Endothelial cell of umbilical vein (primary cell): ENCODE measurements at regions not wholly inside any gene's neighbourhood (a gene's known extent, or its start where the extent isn't known, plus 50 kb on each side); places are given as distances from the start of the nearest gene placed in this dataset.

ENCODE experiments used
- BruUV-seq: library from RNA; stranded (reverse); fragments of 400-500 nt; replicated peaks from 2 replicates; lab custom pipeline; 2021; lab: Mats Ljungman, UMichigan
- CTCF ChIA-PET: fragments of 300-600, 350-600 bp; sonication (Branson Sonifier 250); formaldehyde crosslinking; loops from one replicate; lab custom pipeline; 2021; ENCODE audit warnings: antibody characterized with exemption, inconsistent platforms; lab: Charles Lee
- POLR2A ChIA-PET: fragments of 300-600, 350-600 bp; sonication (Branson Sonifier 250); formaldehyde crosslinking; loops from one replicate; lab custom pipeline; 2021; ENCODE audit warnings: antibody characterized with exemption, inconsistent platforms; lab: Charles Lee
- DNase-seq: peaks from one replicate; pipeline ENCODE4 v3.0.0-alpha.2; 2011; ENCODE audit warnings: low read depth, low spot score
- FAIRE-seq: peaks from 2 replicates; lab custom pipeline; 2011; peaks lifted over from hg19 to GRCh38; lab: Jason Lieb, UNC
- H2AFZ ChIP-seq: 2 replicates; pipeline ENCODE4 v1.6.0; 2012; ENCODE audit warnings: low read depth, low read length, control low read depth, inconsistent platforms
- H3K27ac ChIP-seq: 2 replicates; pipeline ENCODE4 v1.5.1; 2011; ENCODE audit warnings: low read depth, mild to moderate bottlenecking, control low read depth, low read length, moderate library complexity; ENCODE audit not compliant: insufficient read depth
- H3K27me3 ChIP-seq, 2 experiments: 2 replicates each; pipeline versions ENCODE4 v1.6.0 to v1.6.1; 2011; ENCODE audit warnings: low read length in 2 of 2, mixed read lengths in 1 of 2; ENCODE audit not compliant: control insufficient read depth in 2 of 2, insufficient read depth in 2 of 2
- H3K36me3 ChIP-seq, 2 experiments: 2 replicates in 1 of 2; 3 replicates in 1 of 2; pipeline ENCODE4 v1.5.1; 2011; ENCODE audit warnings: low read length in 2 of 2, mild to moderate bottlenecking in 1 of 2, moderate library complexity in 1 of 2; ENCODE audit not compliant: control insufficient read depth in 2 of 2, insufficient read depth in 2 of 2; ENCODE audit errors: extremely low read depth in 1 of 2
- H3K4me1 ChIP-seq: 3 replicates; pipeline ENCODE4 v1.5.1; 2011; ENCODE audit warnings: mild to moderate bottlenecking, low read length; ENCODE audit not compliant: control insufficient read depth, insufficient read depth; ENCODE audit errors: extremely low read depth
- H3K4me2 ChIP-seq: 2 replicates; pipeline ENCODE4 v1.6.1; 2011; ENCODE audit warnings: low read length, control low read depth, mixed read lengths; ENCODE audit not compliant: insufficient read depth
- H3K4me3 ChIP-seq, 3 experiments: fragments of 200-600 bp in 1 of 3; sonication (generic), shearing (Covaris generic) in 1 of 3; replicated peaks in 1 of 3; 2 replicates each; pipeline ENCODE4 v1.5.1; 2011 to 2016; ENCODE audit warnings: control low read depth in 3 of 3, low read length in 3 of 3, mild to moderate bottlenecking in 2 of 3, inconsistent platforms in 1 of 3, low read depth in 1 of 3, moderate library complexity in 1 of 3; ENCODE audit not compliant: insufficient read depth in 1 of 3
- H3K79me2 ChIP-seq: 2 replicates; pipeline ENCODE4 v1.6.0; 2012; ENCODE audit warnings: low read length, inconsistent platforms; ENCODE audit not compliant: control insufficient read depth, insufficient read depth
- H3K9ac ChIP-seq: replicated peaks from 2 replicates; pipeline ENCODE3; 2011; ENCODE audit warnings: low read length, control low read depth; ENCODE audit not compliant: insufficient read depth; ENCODE audit errors: extremely low read depth
- H3K9me1 ChIP-seq: replicated peaks from 3 replicates; pipeline ENCODE4 v1.6.0; 2011; ENCODE audit warnings: mild to moderate bottlenecking, low read length; ENCODE audit not compliant: control insufficient read depth, insufficient read depth; ENCODE audit errors: extremely low read depth
- H3K9me3 ChIP-seq: replicated peaks from 2 replicates; pipeline ENCODE4 v1.5.1; 2012; ENCODE audit warnings: low read length, inconsistent platforms; ENCODE audit not compliant: control insufficient read depth, insufficient read depth
- H4K20me1 ChIP-seq: replicated peaks from 2 replicates; pipeline ENCODE3; 2011; ENCODE audit warnings: mild to moderate bottlenecking, low read length; ENCODE audit not compliant: control insufficient read depth, insufficient read depth; ENCODE audit errors: extremely low read depth
- EZH2 ChIP-seq: IDR thresholded peaks from 2 replicates; pipeline ENCODE4 v1.6.1; 2012; ENCODE audit warnings: borderline replicate concordance, low read depth, mild to moderate bottlenecking, moderate library complexity, low read length, inconsistent platforms; ENCODE audit not compliant: severe bottlenecking
- FOS ChIP-seq: IDR thresholded peaks from 2 replicates; pipeline ENCODE4 v1.6.1; 2011; ENCODE audit warnings: mild to moderate bottlenecking, low read length, moderate library complexity, borderline replicate concordance; ENCODE audit not compliant: insufficient read depth
- GATA2 ChIP-seq: IDR thresholded peaks from 2 replicates; pipeline ENCODE4 v1.7.0; 2011; ENCODE audit warnings: low read depth, mild to moderate bottlenecking, moderate library complexity, mixed read lengths, low read length; ENCODE audit not compliant: insufficient read length, insufficient read depth
- JUN ChIP-seq: IDR thresholded peaks from 2 replicates; pipeline ENCODE4 v1.6.1; 2011; ENCODE audit warnings: borderline replicate concordance, low read depth; ENCODE audit not compliant: insufficient read length, insufficient read depth
- MYC ChIP-seq: IDR thresholded peaks from one replicate; pipeline ENCODE4 v1.6.1; 2011; ENCODE audit warnings: mild to moderate bottlenecking, low read depth, low read length
- POLR2A ChIP-seq: IDR thresholded peaks from 2 replicates; pipeline ENCODE4 v1.6.1; 2012; ENCODE audit warnings: low read depth, mild to moderate bottlenecking, control low read depth, low read length
- POLR2AphosphoS5 ChIP-seq: IDR thresholded peaks from 2 replicates; pipeline ENCODE4 v1.6.1; 2012; ENCODE audit warnings: low read depth, mild to moderate bottlenecking, control low read depth, low read length, moderate library complexity; ENCODE audit not compliant: insufficient read depth
- dilution Hi-C: fragments of 300-500 bp; cut with MboI; formaldehyde crosslinking; loops from one replicate; pipeline ENCODE4 v1.15.0; 2019; ENCODE audit warnings: low sequenced_read_pairs; ENCODE audit not compliant: extremely low pct_ligation_motif_present
- intact Hi-C: fragments of 100-400 bp; cut with micrococcal nuclease; formaldehyde crosslinking; loops from one replicate; pipeline ENCODE4 v1.10.0; 2022
- TF ChIP-seq, protein P1 (sequence below), 2 donors: IDR thresholded peaks; 1 replicate in 1 of 2; 2 replicates in 1 of 2; pipeline ENCODE4 v1.5.1; 2011; ENCODE audit warnings: low read length in 2 of 2, mild to moderate bottlenecking in 2 of 2, moderate library complexity in 2 of 2, control low read depth in 1 of 2, inconsistent platforms in 1 of 2, low read depth in 1 of 2; ENCODE audit not compliant: insufficient read depth in 1 of 2; ENCODE audit errors: extremely low read depth in 1 of 2
- TF ChIP-seq, protein P2 (sequence below): IDR thresholded peaks from 2 replicates; pipeline ENCODE4 v1.6.1; 2011; ENCODE audit not compliant: insufficient read depth, insufficient read length

DNA sequence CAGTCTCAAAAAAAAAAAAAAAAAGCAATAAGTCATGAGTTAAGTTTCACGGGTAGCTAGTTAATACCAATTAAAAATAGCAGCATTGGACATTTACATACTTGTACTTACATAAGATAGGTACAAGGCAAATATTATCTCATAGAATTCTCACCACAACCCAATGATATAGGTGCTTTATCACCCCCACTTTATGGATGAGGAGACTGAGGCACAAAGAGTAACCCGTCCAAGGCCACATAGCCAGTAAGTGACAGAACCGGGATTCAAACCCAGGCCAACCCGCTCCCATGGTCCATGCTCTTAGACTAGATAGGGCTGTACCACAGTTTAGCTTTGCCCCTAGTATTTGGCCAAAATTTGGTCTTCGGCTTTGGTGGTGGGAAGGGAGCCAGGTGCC, 132.5 kb upstream of the SLC45A1 start:
- dilution Hi-C loops = no loop called here
- Histone ChIP-seq H3K9me1 (no peaks in the 10 kb centered on the region), H3K27ac (no peak overlapping the region), H3K27me3 (no peaks in the 10 kb centered on the region), H3K4me2 (no peak overlapping the region), H3K36me3 (no peaks in the 10 kb centered on the region), H2AFZ (no peak overlapping the region), H3K79me2 (no peaks in the 10 kb centered on the region), H3K4me3 (no peak overlapping the region), H4K20me1 (no peaks in the 10 kb centered on the region), H3K4me1 (peaks cover 21% of the 10 kb centered on the region), H3K9ac (no peak overlapping the region), H3K9me3 (no peaks in the 10 kb centered on the region)
- intact Hi-C loops = no loop called here
- BruUV-seq = no TSS peak
- no peak for DNase-seq
- TF ChIP-seq POLR2AphosphoS5 (no peak), FOS (no peak), POLR2A (no peak), MYC (no peak), GATA2 (no peak), EZH2 (no peak), JUN (no peak)
- TF ChIP-seq, protein P1, sequence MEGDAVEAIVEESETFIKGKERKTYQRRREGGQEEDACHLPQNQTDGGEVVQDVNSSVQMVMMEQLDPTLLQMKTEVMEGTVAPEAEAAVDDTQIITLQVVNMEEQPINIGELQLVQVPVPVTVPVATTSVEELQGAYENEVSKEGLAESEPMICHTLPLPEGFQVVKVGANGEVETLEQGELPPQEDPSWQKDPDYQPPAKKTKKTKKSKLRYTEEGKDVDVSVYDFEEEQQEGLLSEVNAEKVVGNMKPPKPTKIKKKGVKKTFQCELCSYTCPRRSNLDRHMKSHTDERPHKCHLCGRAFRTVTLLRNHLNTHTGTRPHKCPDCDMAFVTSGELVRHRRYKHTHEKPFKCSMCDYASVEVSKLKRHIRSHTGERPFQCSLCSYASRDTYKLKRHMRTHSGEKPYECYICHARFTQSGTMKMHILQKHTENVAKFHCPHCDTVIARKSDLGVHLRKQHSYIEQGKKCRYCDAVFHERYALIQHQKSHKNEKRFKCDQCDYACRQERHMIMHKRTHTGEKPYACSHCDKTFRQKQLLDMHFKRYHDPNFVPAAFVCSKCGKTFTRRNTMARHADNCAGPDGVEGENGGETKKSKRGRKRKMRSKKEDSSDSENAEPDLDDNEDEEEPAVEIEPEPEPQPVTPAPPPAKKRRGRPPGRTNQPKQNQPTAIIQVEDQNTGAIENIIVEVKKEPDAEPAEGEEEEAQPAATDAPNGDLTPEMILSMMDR (IDR thresholded peaks at IDR 0.05; ENCODE audit: extremely low read depth in 1 of 2, insufficient read depth in 1 of 2, low read depth in 1 of 2, low read length in 2 of 2) = no peak
- TF ChIP-seq, protein P2, sequence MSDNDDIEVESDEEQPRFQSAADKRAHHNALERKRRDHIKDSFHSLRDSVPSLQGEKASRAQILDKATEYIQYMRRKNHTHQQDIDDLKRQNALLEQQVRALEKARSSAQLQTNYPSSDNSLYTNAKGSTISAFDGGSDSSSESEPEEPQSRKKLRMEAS = no peak
- FAIRE-seq = no peak
- CTCF ChIA-PET = interaction anchor here (0.6 to 1.2 kb wide), 3 partner anchors 11 to 164 kb away, joined by 3 read pairs; no protein-coding TSS in a partner anchor
- POLR2A ChIA-PET = no interaction called here
